MCF 10A (cell line): ENCODE measurements at regions not wholly inside any gene's neighbourhood (a gene's known extent, or its start where the extent isn't known, plus 50 kb on each side); places are given as distances from the start of the nearest gene placed in this dataset.
A peak's percentile ranks its signal among the peaks of the same experiment; 100 is the strongest.

Experiments
- BruUV-seq: library from RNA; stranded (reverse); fragments of 400-500 nt; replicated peaks from 2 replicates; lab custom pipeline; 2021; lab: Mats Ljungman, UMichigan
- CTCF ChIA-PET: fragments of 300-600 bp; sonication (Branson Sonifier 250); formaldehyde crosslinking; extraction: SDS; loops from one replicate; lab custom pipeline; 2021; ENCODE audit warnings: antibody characterized with exemption, inconsistent platforms; lab: Yijun Ruan, JAX
- POLR2A ChIA-PET: fragments of 300-600, 350-650 bp; sonication (Branson Sonifier 250); formaldehyde crosslinking; extraction: SDS; loops from one replicate; lab custom pipeline; 2020; ENCODE audit warnings: antibody characterized with exemption, inconsistent platforms; lab: Yijun Ruan, JAX
- DNase-seq: peaks from one replicate; pipeline ENCODE4 v3.0.0-alpha.2; 2018; ENCODE audit not compliant: unreplicated experiment
- H3K27ac Mint-ChIP-seq: one replicate; pipeline ENCODE4 v1.8.0; 2022; ENCODE audit warnings: mild to moderate bottlenecking, low read depth, mixed read lengths; ENCODE audit not compliant: unreplicated experiment
- H3K27me3 Mint-ChIP-seq: one replicate; pipeline ENCODE4 v1.8.0; 2022; ENCODE audit warnings: mixed read lengths; ENCODE audit not compliant: insufficient read depth, unreplicated experiment
- H3K36me3 Mint-ChIP-seq: one replicate; pipeline ENCODE4 v1.8.0; 2022; ENCODE audit warnings: mild to moderate bottlenecking, moderate library complexity, mixed read lengths; ENCODE audit not compliant: insufficient read depth, unreplicated experiment
- H3K4me1 Mint-ChIP-seq: one replicate; pipeline ENCODE4 v1.8.0; 2022; ENCODE audit warnings: mixed read lengths; ENCODE audit not compliant: insufficient read depth, unreplicated experiment
- H3K4me3 Mint-ChIP-seq: one replicate; pipeline ENCODE4 v1.8.0; 2022; ENCODE audit warnings: mild to moderate bottlenecking, moderate library complexity, mixed read lengths; ENCODE audit not compliant: unreplicated experiment
- H3K9me3 Mint-ChIP-seq: one replicate; pipeline ENCODE4 v1.8.0; 2022; ENCODE audit warnings: mixed read lengths; ENCODE audit not compliant: unreplicated experiment
- CTCF ChIP-seq: fragments of 200-600 bp; IDR thresholded peaks from one replicate; pipeline ENCODE4 v1.8.0; 2022; ENCODE audit warnings: antibody characterized with exemption, mild to moderate bottlenecking; ENCODE audit not compliant: unreplicated experiment
- intact Hi-C: fragments of 100-400 bp; cut with micrococcal nuclease; formaldehyde crosslinking; loops from 2 replicates; pipeline ENCODE4 v1.14.1; 2022

- Mint-ChIP-seq H3K27me3 (no peaks in the 10 kb centered on the region), H3K27ac (peak overlapping the region; percentile 17), H3K36me3 (no peaks in the 10 kb centered on the region), H3K4me3 (no peak overlapping the region), H3K9me3 (no peaks in the 10 kb centered on the region), H3K4me1 (peaks cover 28% of the 10 kb centered on the region)
- ChIA-PET CTCF (interaction anchor here (0.6 kb wide), 1 partner anchor 22 kb away, joined by 3 read pairs; no protein-coding TSS in a partner anchor), POLR2A (no interaction called here)
- intact Hi-C loops = no loop called here
- BruUV-seq = no TSS peak
- no peak for TF ChIP-seq CTCF
- DNase-seq = peak; percentile 42
Measured at GRCh38 chr4:53693408-53693807, 102.1 kb upstream of the LNX1 start.

GRCh38 chr4:53688186-53688790 is 97.0 kb upstream of the LNX1 start:
- BruUV-seq = no TSS peak
- POLR2A ChIA-PET = no interaction called here

GRCh38 chr4:53686521-53686920 is 95.2 kb upstream of the LNX1 start:
- Mint-ChIP-seq H3K4me1 (peaks cover 41% of the 10 kb centered on the region), H3K9me3 (no peaks in the 10 kb centered on the region), H3K27ac (no peak overlapping the region), H3K4me3 (no peak overlapping the region), H3K27me3 (no peaks in the 10 kb centered on the region), H3K36me3 (no peaks in the 10 kb centered on the region)
- BruUV-seq = no TSS peak
- POLR2A ChIA-PET = interaction anchor here (0.7 kb wide), 1 partner anchor 197 kb away, joined by 3 read pairs; no protein-coding TSS in a partner anchor
- intact Hi-C loops = no loop called here
- no peak for TF ChIP-seq CTCF
- DNase-seq = no peak
- CTCF ChIA-PET = interaction anchor here (1.9 kb wide), 1 partner anchor 16 kb away, joined by 5 read pairs; no protein-coding TSS in a partner anchor

More at GRCh38 chr4:53688186-53688790, 97.0 kb upstream of the LNX1 start:
- TF ChIP-seq CTCF = no peak
- Mint-ChIP-seq H3K9me3 (no peaks in the 10 kb centered on the region), H3K27ac (peak overlapping the region; percentile 33), H3K27me3 (no peaks in the 10 kb centered on the region), H3K4me3 (no peak overlapping the region), H3K36me3 (no peaks in the 10 kb centered on the region), H3K4me1 (peaks cover 28% of the 10 kb centered on the region)
- intact Hi-C loops = no loop called here
- peak; percentile 93 for DNase-seq
- CTCF ChIA-PET = interaction anchor here (0.5 to 1.9 kb wide), 5 partner anchors 14 to 221 kb away, joined by 3 to 5 read pairs (median 4); no protein-coding TSS in a partner anchor

- H3K27me3 Mint-ChIP-seq = no peaks in the 10 kb centered on the region
Measured at GRCh38 chr4:53684136-53685130, 93.1 kb upstream of the LNX1 start.

More at GRCh38 chr4:53684136-53685130, 93.1 kb upstream of the LNX1 start:
- ChIA-PET CTCF (interaction anchor here (0.6 to 1.3 kb wide), 4 partner anchors 15 to 78 kb away, joined by 3 to 5 read pairs (median 4); no protein-coding TSS in a partner anchor), POLR2A (interaction anchor here (1.5 kb wide), 1 partner anchor 14 kb away, joined by 3 read pairs; no protein-coding TSS in a partner anchor)
- no peak for TF ChIP-seq CTCF
- no peak overlapping the region for H3K4me3 Mint-ChIP-seq
- H3K27ac Mint-ChIP-seq = no peak overlapping the region
- no TSS peak for BruUV-seq
- intact Hi-C loops = no loop called here
- peaks cover 37% of the 10 kb centered on the region for H3K4me1 Mint-ChIP-seq
- DNase-seq = no peak
- peaks cover 8% of the 10 kb centered on the region for H3K9me3 Mint-ChIP-seq
- no peaks in the 10 kb centered on the region for H3K36me3 Mint-ChIP-seq
